GM23248 (cell line): ENCODE measurements at regions not wholly inside any gene's neighbourhood (a gene's known extent, or its start where the extent isn't known, plus 50 kb on each side); places are given as distances from the start of the nearest gene placed in this dataset.

Source experiments
- DNase-seq: peaks from one replicate; pipeline ENCODE4 v3.0.0-alpha.2; 2015
- H2AFZ ChIP-seq: fragments of 200-600 bp; sonication (generic); 2 replicates; pipeline ENCODE4 v1.6.1; 2016; ENCODE audit warnings: antibody characterized with exemption
- H3F3A ChIP-seq: fragments of 200-600 bp; sonication (generic); 2 replicates; pipeline ENCODE4 v1.6.1; 2016; ENCODE audit warnings: mild to moderate bottlenecking, antibody characterized with exemption, mixed run types; ENCODE audit not compliant: insufficient read depth
- H3K27ac ChIP-seq: fragments of 200-600 bp; sonication (generic); 2 replicates; pipeline ENCODE4 v1.5.1; 2016; ENCODE audit warnings: mild to moderate bottlenecking
- H3K27me3 ChIP-seq: fragments of 200-600 bp; sonication (generic); replicated peaks from 2 replicates; pipeline ENCODE4 v1.6.1; 2016; ENCODE audit warnings: mild to moderate bottlenecking; ENCODE audit not compliant: insufficient read depth
- H3K36me3 ChIP-seq: fragments of 200-600 bp; sonication (generic); 2 replicates; pipeline ENCODE4 v1.6.1; 2016; ENCODE audit warnings: low read depth, mild to moderate bottlenecking
- H3K4me1 ChIP-seq: fragments of 200-600 bp; sonication (generic); 2 replicates; pipeline ENCODE4 v1.6.1; 2016; ENCODE audit warnings: mild to moderate bottlenecking; ENCODE audit not compliant: insufficient read depth
- H3K4me2 ChIP-seq: fragments of 200-600 bp; sonication (generic); one replicate; pipeline ENCODE4 v1.6.1; 2016; ENCODE audit warnings: mild to moderate bottlenecking; ENCODE audit not compliant: unreplicated experiment
- H3K4me3 ChIP-seq: fragments of 200-600 bp; sonication (generic); 2 replicates; pipeline ENCODE4 v1.5.1; 2016; ENCODE audit warnings: mild to moderate bottlenecking
- H3K79me2 ChIP-seq: fragments of 200-600 bp; sonication (generic); 2 replicates; pipeline ENCODE4 v1.6.1; 2016; ENCODE audit warnings: mild to moderate bottlenecking; ENCODE audit not compliant: insufficient read depth
- H3K9ac ChIP-seq: fragments of 200-600 bp; sonication (generic); 2 replicates; pipeline ENCODE4 v1.6.1; 2016; ENCODE audit warnings: mild to moderate bottlenecking
- H3K9me2 ChIP-seq: fragments of 200-600 bp; sonication (generic); 2 replicates; pipeline ENCODE4 v1.6.1; 2016; ENCODE audit warnings: mixed run types, mild to moderate bottlenecking, moderate library complexity; ENCODE audit not compliant: insufficient read depth
- H3K9me3 ChIP-seq: fragments of 200-600 bp; sonication (generic); one replicate; pipeline ENCODE4 v1.6.1; 2017; ENCODE audit warnings: low read depth
- H4K20me1 ChIP-seq: fragments of 200-600 bp; sonication (generic); 2 replicates; pipeline ENCODE4 v1.6.0; 2016; ENCODE audit not compliant: insufficient read depth
- EZH2 ChIP-seq: fragments of 200-600 bp; sonication (generic); IDR thresholded peaks from 2 replicates; pipeline ENCODE4 v1.6.1; 2018; ENCODE audit warnings: antibody characterized with exemption, mild to moderate bottlenecking; ENCODE audit not compliant: insufficient read depth, poor library complexity, severe bottlenecking
- EZH2phosphoT487 ChIP-seq: fragments of 200-600 bp; sonication (generic); IDR thresholded peaks from 2 replicates; pipeline ENCODE4 v1.6.1; 2018; ENCODE audit warnings: antibody characterized with exemption, moderate library complexity, mild to moderate bottlenecking, low read depth; ENCODE audit not compliant: insufficient read depth
- WGBS, 2 experiments: methylation state at CpG; one replicate each; pipeline ENCODE4 v1.1.6; 2015 to 2017; ENCODE audit warnings: low lambda C conversion rate in 2 of 2, low coverage in 1 of 2; ENCODE audit errors: missing lambda C conversion rate in 2 of 2; 5-methylcytosine and 5-hydroxymethylcytosine counted together
- in situ Hi-C: fragments of 300-500 bp; cut with MboI; formaldehyde crosslinking; loops from 2 replicates; pipeline ENCODE4 v1.15.0; 2020

GRCh38 chr3:163657088-163657487, 1421.2 kb downstream of the SI start:
- DNase-seq, result no peak
- WGBS, 2 experiments, result 21 to 31% methylated on average over 2 of the region's 2 CpGs

GRCh38 chr3:163655021-163655420, 1423.3 kb downstream of the SI start:
- H3K36me3 ChIP-seq, result no peaks in the 10 kb centered on the region
- no peaks in the 10 kb centered on the region for H3K4me1 ChIP-seq
- WGBS, 2 experiments, result 41 to 45% methylated on average over 11 of the region's 11 CpGs
- H3K79me2 ChIP-seq, result no peaks in the 10 kb centered on the region
- H3K4me3 ChIP-seq, result no peak overlapping the region
- H3K9ac ChIP-seq, result no peak overlapping the region
- no peaks in the 10 kb centered on the region for H4K20me1 ChIP-seq
- in situ Hi-C loops, result no loop called here
- no peaks in the 10 kb centered on the region for H3K9me2 ChIP-seq
- no peak overlapping the region for H2AFZ ChIP-seq
- peaks cover 3% of the 10 kb centered on the region for H3K9me3 ChIP-seq
- DNase-seq, result no peak
- no peaks in the 10 kb centered on the region for H3F3A ChIP-seq
- no peak overlapping the region for H3K4me2 ChIP-seq
- no peaks in the 10 kb centered on the region for H3K27me3 ChIP-seq
- TF ChIP-seq EZH2phosphoT487 (no peak), EZH2 (no peak)
- H3K27ac ChIP-seq, result no peak overlapping the region

More at GRCh38 chr3:163657088-163657487, 1421.2 kb downstream of the SI start:
- H3K79me2 ChIP-seq, result no peaks in the 10 kb centered on the region
- in situ Hi-C loops, result no loop called here
- no peak overlapping the region for H3K27ac ChIP-seq
- no peaks in the 10 kb centered on the region for H3K4me1 ChIP-seq
- TF ChIP-seq EZH2phosphoT487, result no peak
- no peak for TF ChIP-seq EZH2
- no peaks in the 10 kb centered on the region for H4K20me1 ChIP-seq
- H3F3A ChIP-seq, result no peaks in the 10 kb centered on the region
- H3K27me3 ChIP-seq, result no peaks in the 10 kb centered on the region
- no peak overlapping the region for H3K4me3 ChIP-seq
- H3K4me2 ChIP-seq, result no peak overlapping the region
- H3K9me3 ChIP-seq, result peaks cover 3% of the 10 kb centered on the region
- H3K9ac ChIP-seq, result no peak overlapping the region
- no peaks in the 10 kb centered on the region for H3K9me2 ChIP-seq
- no peaks in the 10 kb centered on the region for H3K36me3 ChIP-seq
- H2AFZ ChIP-seq, result no peak overlapping the region

GRCh38 chr3:163644172-163644571, 1434.1 kb downstream of the SI start:
- Histone ChIP-seq H3F3A (no peaks in the 10 kb centered on the region), H3K9me2 (no peaks in the 10 kb centered on the region), H3K9me3 (peaks cover 3% of the 10 kb centered on the region), H3K36me3 (no peaks in the 10 kb centered on the region), H3K27me3 (no peaks in the 10 kb centered on the region), H3K27ac (no peak overlapping the region), H3K4me2 (no peak overlapping the region), H3K79me2 (no peaks in the 10 kb centered on the region), H3K9ac (no peak overlapping the region), H3K4me3 (no peak overlapping the region), H4K20me1 (no peaks in the 10 kb centered on the region), H2AFZ (no peak overlapping the region), H3K4me1 (no peaks in the 10 kb centered on the region)
- no peak for TF ChIP-seq EZH2
- TF ChIP-seq EZH2phosphoT487, result no peak
- in situ Hi-C loops, result no loop called here
- WGBS, 2 experiments, result 21 to 23% methylated on average over 3 of the region's 3 CpGs
- no peak for DNase-seq

- Histone ChIP-seq H3K27ac (no peak overlapping the region), H2AFZ (no peak overlapping the region), H3K79me2 (no peaks in the 10 kb centered on the region), H3K4me1 (no peaks in the 10 kb centered on the region), H3F3A (no peaks in the 10 kb centered on the region), H3K9me2 (no peaks in the 10 kb centered on the region), H3K9me3 (peaks cover 3% of the 10 kb centered on the region), H4K20me1 (no peaks in the 10 kb centered on the region), H3K4me2 (no peak overlapping the region), H3K27me3 (no peaks in the 10 kb centered on the region), H3K9ac (no peak overlapping the region), H3K36me3 (no peaks in the 10 kb centered on the region), H3K4me3 (no peak overlapping the region)
- TF ChIP-seq EZH2phosphoT487 (no peak), EZH2 (no peak)
- 20 to 21% methylated on average over 5 of the region's 5 CpGs for WGBS, 2 experiments
- in situ Hi-C loops, result no loop called here
- no peak for DNase-seq
Observed at GRCh38 chr3:163632722-163633121, 1445.6 kb downstream of the SI start.

GRCh38 chr3:163626753-163627152, 1451.5 kb downstream of the SI start:
- Histone ChIP-seq H3K9me2 (no peaks in the 10 kb centered on the region), H3K27ac (no peak overlapping the region), H3K36me3 (no peaks in the 10 kb centered on the region), H3K4me1 (no peaks in the 10 kb centered on the region), H3K4me2 (no peak overlapping the region), H4K20me1 (no peaks in the 10 kb centered on the region), H3K27me3 (no peaks in the 10 kb centered on the region), H3F3A (no peaks in the 10 kb centered on the region), H3K9ac (no peak overlapping the region), H3K79me2 (no peaks in the 10 kb centered on the region), H3K9me3 (no peaks in the 10 kb centered on the region), H2AFZ (no peak overlapping the region), H3K4me3 (no peak overlapping the region)
- in situ Hi-C loops, result no loop called here
- no peak for DNase-seq
- TF ChIP-seq EZH2 (no peak), EZH2phosphoT487 (no peak)
- WGBS, 2 experiments, result 12 to 17% methylated on average over 2 to 3 of the region's 3 CpGs
